Mesenchymal stem cell (in vitro differentiated cells and primary cell): ENCODE measurements at regions not wholly inside any gene's neighbourhood (a gene's known extent, or its start where the extent isn't known, plus 50 kb on each side); places are given as distances from the start of the nearest gene placed in this dataset.

Source experiments
- DNase-seq: peaks from one replicate; pipeline ENCODE4 v3.0.0-alpha.2; 2013
- H2AFZ ChIP-seq: one replicate; pipeline ENCODE4 v1.6.1; 2013; ENCODE audit warnings: low read depth, mild to moderate bottlenecking, control low read depth, inconsistent platforms, low read length, moderate library complexity
- H2AK5ac ChIP-seq: 2 replicates; pipeline ENCODE4 v1.6.1; 2013; ENCODE audit warnings: low read length, moderate library complexity, mild to moderate bottlenecking, inconsistent platforms; ENCODE audit not compliant: severe bottlenecking
- H2BK120ac ChIP-seq: one replicate; pipeline ENCODE4 v1.6.1; 2013; ENCODE audit warnings: low read depth, mild to moderate bottlenecking, inconsistent platforms, low read length, moderate library complexity
- H2BK12ac ChIP-seq, 2 experiments: one replicate each; pipeline ENCODE4 v1.6.1; 2013; ENCODE audit warnings: inconsistent platforms in 2 of 2, low read length in 2 of 2, mild to moderate bottlenecking in 2 of 2, moderate library complexity in 2 of 2, control low read depth in 1 of 2
- H2BK15ac ChIP-seq: one replicate; pipeline ENCODE4 v1.6.1; 2013; ENCODE audit warnings: mild to moderate bottlenecking, low read depth, inconsistent platforms; ENCODE audit not compliant: poor library complexity, severe bottlenecking
- H2BK5ac ChIP-seq: 2 replicates; pipeline ENCODE4 v1.6.1; 2013; ENCODE audit warnings: low read depth, mild to moderate bottlenecking, low read length, control low read depth, inconsistent platforms; ENCODE audit not compliant: poor library complexity, severe bottlenecking
- H3K14ac ChIP-seq, 2 experiments: one replicate each; pipeline ENCODE4 v1.6.1; 2013; ENCODE audit warnings: inconsistent platforms in 2 of 2, low read length in 2 of 2, control low read depth in 1 of 2, mild to moderate bottlenecking in 1 of 2, moderate library complexity in 1 of 2
- H3K18ac ChIP-seq, 2 experiments: one replicate each; pipeline ENCODE4 v1.6.1; 2013; ENCODE audit warnings: inconsistent platforms in 2 of 2, low read length in 2 of 2, control low read depth in 1 of 2, low read depth in 1 of 2, mild to moderate bottlenecking in 1 of 2
- H3K23ac ChIP-seq, 2 experiments: one replicate each; pipeline ENCODE4 v1.6.1; 2013; ENCODE audit warnings: inconsistent platforms in 2 of 2, low read length in 2 of 2, mild to moderate bottlenecking in 2 of 2, moderate library complexity in 2 of 2, control low read depth in 1 of 2
- H3K27ac ChIP-seq: 2 replicates; pipeline ENCODE4 v1.5.1; 2013; ENCODE audit warnings: mild to moderate bottlenecking, moderate library complexity, low read length, control low read depth, inconsistent platforms; ENCODE audit not compliant: poor library complexity, severe bottlenecking
- H3K27me3 ChIP-seq, 2 experiments: 2 replicates each; pipeline versions ENCODE4 v1.6.1 to v1.7.0; 2013; ENCODE audit warnings: low read length in 2 of 2, mild to moderate bottlenecking in 2 of 2, moderate library complexity in 2 of 2, control low read depth in 1 of 2, inconsistent platforms in 1 of 2; ENCODE audit not compliant: control insufficient read depth in 1 of 2, insufficient read depth in 1 of 2
- H3K36me3 ChIP-seq, 2 experiments: 2 replicates each; pipeline versions ENCODE4 v1.6.1 to v1.7.0; 2013; ENCODE audit warnings: low read length in 2 of 2, control low read depth in 1 of 2, inconsistent platforms in 1 of 2, low read depth in 1 of 2, mild to moderate bottlenecking in 1 of 2; ENCODE audit not compliant: insufficient read depth in 2 of 2, control insufficient read depth in 1 of 2
- H3K4ac ChIP-seq, 2 experiments: one replicate each; pipeline ENCODE4 v1.6.1; 2013; ENCODE audit warnings: inconsistent platforms in 2 of 2, low read length in 2 of 2, mild to moderate bottlenecking in 2 of 2, moderate library complexity in 2 of 2, control low read depth in 1 of 2, low read depth in 1 of 2
- H3K4me1 ChIP-seq: 2 replicates; pipeline ENCODE4 v1.6.1; 2013; ENCODE audit warnings: low read depth, low read length, control low read depth; ENCODE audit not compliant: control insufficient read depth, insufficient read depth
- H3K4me2 ChIP-seq: 2 replicates; pipeline ENCODE4 v1.6.1; 2013; ENCODE audit warnings: low read length, mild to moderate bottlenecking, inconsistent platforms; ENCODE audit not compliant: poor library complexity, severe bottlenecking
- H3K4me3 ChIP-seq, 2 experiments: 2 replicates each; pipeline versions ENCODE4 v1.5.1 to v1.7.0; 2013; ENCODE audit warnings: low read length in 2 of 2, mild to moderate bottlenecking in 2 of 2, control low read depth in 1 of 2, low read depth in 1 of 2; ENCODE audit not compliant: insufficient read depth in 1 of 2
- H3K79me1 ChIP-seq: replicated peaks from 2 replicates; pipeline ENCODE4 v1.6.1; 2013; ENCODE audit warnings: mild to moderate bottlenecking, control low read depth, low read length, inconsistent platforms; ENCODE audit not compliant: poor library complexity, severe bottlenecking
- H3K9ac ChIP-seq: 2 replicates; pipeline ENCODE4 v1.7.0; 2013; ENCODE audit warnings: mild to moderate bottlenecking, low read length, moderate library complexity
- H3K9me3 ChIP-seq: 2 replicates; pipeline ENCODE4 v1.7.0; 2013; ENCODE audit warnings: mild to moderate bottlenecking, low read length; ENCODE audit not compliant: control insufficient read depth
- H4K8ac ChIP-seq: one replicate; pipeline ENCODE4 v1.6.1; 2013; ENCODE audit warnings: inconsistent platforms, mild to moderate bottlenecking, low read length, moderate library complexity
- H4K91ac ChIP-seq: one replicate; pipeline ENCODE4 v1.6.1; 2013; ENCODE audit warnings: mild to moderate bottlenecking, low read length, inconsistent platforms
- WGBS: methylation state at CpG from one replicate; pipeline ENCODE4 v1.1.7; 2013; ENCODE audit warnings: mixed read lengths; 5-methylcytosine and 5-hydroxymethylcytosine counted together

GRCh38 chr18:75344161-75344560 lies 83.3 kb downstream of the SMIM21 start:
- Histone ChIP-seq H3K27ac (no peak overlapping the region), H3K4me3 (no peak overlapping the region), H2BK15ac (no peak overlapping the region), H3K27me3 (peaks cover 0 to 3% of the 10 kb centered on the region in 2 experiments), H2AK5ac (no peak overlapping the region), H2BK5ac (no peak overlapping the region), H3K9me3 (no peaks in the 10 kb centered on the region), H3K79me1 (no peaks in the 10 kb centered on the region), H3K4me1 (peaks cover 11% of the 10 kb centered on the region), H3K23ac (no peak overlapping the region), H3K14ac (no peak overlapping the region), H2BK120ac (no peak overlapping the region), H3K4me2 (no peak overlapping the region), H4K91ac (no peak overlapping the region), H2AFZ (no peak overlapping the region), H2BK12ac (no peak overlapping the region), H4K8ac (no peak overlapping the region), H3K36me3 (no peaks in the 10 kb centered on the region), H3K18ac (no peak overlapping the region), H3K9ac (no peak overlapping the region), H3K4ac (no peak overlapping the region)
- DNase-seq: no peak
- 92% methylated on average over 8 of the region's 8 CpGs for WGBS

- H3K36me3 ChIP-seq: no peaks in the 10 kb centered on the region
- peaks cover 11% of the 10 kb centered on the region for H3K4me1 ChIP-seq
- no peak overlapping the region for H2BK120ac ChIP-seq
- no peak overlapping the region for H3K27ac ChIP-seq
- DNase-seq: no peak
- H3K9ac ChIP-seq: no peak overlapping the region
- H2BK12ac ChIP-seq: no peak overlapping the region
- no peak overlapping the region for H3K4me3 ChIP-seq
- H3K9me3 ChIP-seq: no peaks in the 10 kb centered on the region
- H3K18ac ChIP-seq: no peak overlapping the region
- no peak overlapping the region for H4K91ac ChIP-seq
- H4K8ac ChIP-seq: no peak overlapping the region
- no peak overlapping the region for H2AFZ ChIP-seq
- no peak overlapping the region for H3K4ac ChIP-seq
- H3K27me3 ChIP-seq: peaks cover 0 to 3% of the 10 kb centered on the region in 2 experiments
- no peak overlapping the region for H3K23ac ChIP-seq
- no peak overlapping the region for H3K14ac ChIP-seq
- no peak overlapping the region for H2BK15ac ChIP-seq
- H3K79me1 ChIP-seq: no peaks in the 10 kb centered on the region
- no peak overlapping the region for H3K4me2 ChIP-seq
- no peak overlapping the region for H2AK5ac ChIP-seq
- H2BK5ac ChIP-seq: no peak overlapping the region
- WGBS: 81% methylated on average over 6 of the region's 6 CpGs
Measured at GRCh38 chr18:75343389-75343788, 84.1 kb downstream of the SMIM21 start.

GRCh38 chr18:75341897-75342296 lies 85.6 kb downstream of the SMIM21 start:
- H3K9me3 ChIP-seq: no peaks in the 10 kb centered on the region
- no peak overlapping the region for H2BK5ac ChIP-seq
- no peak overlapping the region for H3K4me2 ChIP-seq
- DNase-seq: no peak
- H4K91ac ChIP-seq: no peak overlapping the region
- no peak overlapping the region for H3K4ac ChIP-seq
- 84% methylated on average over 6 of the region's 6 CpGs for WGBS
- no peak overlapping the region for H2AFZ ChIP-seq
- H3K4me3 ChIP-seq: no peak overlapping the region
- no peak overlapping the region for H2BK15ac ChIP-seq
- no peak overlapping the region for H3K23ac ChIP-seq
- no peaks in the 10 kb centered on the region for H3K79me1 ChIP-seq
- no peak overlapping the region for H2AK5ac ChIP-seq
- H3K9ac ChIP-seq: no peak overlapping the region
- no peak overlapping the region for H3K14ac ChIP-seq
- H3K27ac ChIP-seq: no peak overlapping the region
- no peaks in the 10 kb centered on the region for H3K36me3 ChIP-seq
- no peak overlapping the region for H3K18ac ChIP-seq
- H3K27me3 ChIP-seq: no peaks in the 10 kb centered on the region
- no peak overlapping the region for H2BK12ac ChIP-seq
- no peak overlapping the region for H4K8ac ChIP-seq
- H3K4me1 ChIP-seq: peaks cover 8% of the 10 kb centered on the region
- no peak overlapping the region for H2BK120ac ChIP-seq

GRCh38 chr18:75341267-75341666 lies 86.2 kb downstream of the SMIM21 start:
- H3K27me3 ChIP-seq: no peaks in the 10 kb centered on the region
- no peak overlapping the region for H2BK15ac ChIP-seq
- DNase-seq: no peak
- no peak overlapping the region for H2BK12ac ChIP-seq
- H3K14ac ChIP-seq: no peak overlapping the region
- no peak overlapping the region for H2BK5ac ChIP-seq
- no peak overlapping the region for H4K91ac ChIP-seq
- no peak overlapping the region for H3K18ac ChIP-seq
- no peak overlapping the region for H3K4ac ChIP-seq
- H3K9ac ChIP-seq: no peak overlapping the region
- 75% methylated on average over 9 of the region's 9 CpGs for WGBS
- no peaks in the 10 kb centered on the region for H3K79me1 ChIP-seq
- no peak overlapping the region for H3K23ac ChIP-seq
- no peaks in the 10 kb centered on the region for H3K36me3 ChIP-seq
- no peak overlapping the region for H2BK120ac ChIP-seq
- H3K4me3 ChIP-seq: no peak overlapping the region
- no peak overlapping the region for H4K8ac ChIP-seq
- no peak overlapping the region for H3K4me2 ChIP-seq
- no peak overlapping the region for H3K27ac ChIP-seq
- H3K9me3 ChIP-seq: no peaks in the 10 kb centered on the region
- no peak overlapping the region for H2AK5ac ChIP-seq
- peaks cover 6% of the 10 kb centered on the region for H3K4me1 ChIP-seq
- no peak overlapping the region for H2AFZ ChIP-seq
